GM21515 (cell line): ENCODE measurements at regions not wholly inside any gene's neighbourhood (a gene's known extent, or its start where the extent isn't known, plus 50 kb on each side); places are given as distances from the start of the nearest gene placed in this dataset.
"Not testable (repeated sequence)": the region's sequence is repeated elsewhere in the genome, so short reads cannot be mapped to it uniquely, and the experiment has no call there.

ENCODE experiments used
- ATAC-seq: cut with Tn5 transposase; IDR thresholded peaks from one replicate; pipeline ENCODE4 v1.9.1; 2021; ENCODE audit not compliant: unreplicated experiment

DNA sequence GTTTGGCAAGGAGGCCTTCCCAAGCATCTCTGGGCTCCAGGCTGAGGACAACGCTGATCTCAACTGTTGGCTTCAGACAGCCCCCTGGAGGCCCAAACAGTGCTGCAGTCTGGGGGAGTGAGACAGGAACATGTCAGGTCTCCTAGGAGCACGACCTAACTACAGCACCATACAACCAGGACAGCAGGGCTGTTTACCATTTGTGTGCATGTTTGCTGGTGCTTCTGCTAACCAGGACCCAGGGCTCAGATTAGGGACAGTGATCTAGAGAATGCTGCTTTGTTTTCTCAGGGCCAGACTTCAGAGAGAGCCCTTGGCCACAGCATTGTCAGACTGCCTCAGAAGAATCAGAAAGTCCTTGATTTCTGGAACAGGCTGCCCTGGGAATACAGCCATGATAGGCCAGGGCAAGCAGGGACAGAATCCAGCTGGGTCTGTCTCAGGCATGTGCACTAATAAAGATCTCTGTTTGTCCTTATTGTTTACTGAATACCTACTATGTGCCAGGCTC, 126.5 kb downstream of the VPREB1 start:
- ATAC-seq = no peak

DNA sequence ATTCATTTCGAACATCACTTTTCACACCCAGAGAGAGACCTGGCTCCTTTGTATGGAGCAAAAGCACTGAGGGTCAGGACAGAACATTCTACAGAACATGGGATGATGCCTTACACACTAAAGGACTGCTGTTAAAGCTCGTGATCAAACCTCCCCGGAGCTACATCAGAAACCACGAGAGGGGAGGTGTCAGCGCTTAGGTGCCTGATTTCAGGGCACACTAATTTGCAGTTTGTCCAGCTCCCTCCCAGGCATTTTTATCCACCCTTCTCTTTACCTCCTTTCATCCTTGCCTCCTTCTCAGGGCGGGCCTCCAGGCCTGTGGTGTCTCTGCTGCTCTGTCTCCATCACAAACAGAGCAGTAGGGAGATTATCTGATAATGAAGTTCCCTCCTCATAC, 127.5 kb downstream of the VPREB1 start:
- ATAC-seq = no peak

DNA sequence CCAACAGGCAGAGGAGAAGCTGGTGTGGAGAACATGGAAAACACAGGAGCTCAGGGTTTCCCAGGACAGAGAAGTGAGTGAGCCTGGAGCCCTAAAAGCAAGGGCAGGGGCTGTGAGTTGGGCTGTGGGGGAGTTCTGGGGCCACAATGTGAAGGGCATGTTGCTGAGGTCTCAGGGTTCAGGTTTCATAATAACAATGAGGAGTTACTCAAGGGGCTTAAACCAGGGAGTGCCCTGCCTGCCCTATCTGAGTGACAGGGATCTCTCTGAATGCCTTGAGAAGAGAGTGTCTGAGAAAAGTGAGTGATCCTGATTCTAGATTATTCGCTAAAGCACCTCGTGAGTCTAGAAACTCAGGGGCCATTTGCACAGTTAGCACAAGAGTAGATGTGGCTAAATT, 129.6 kb downstream of the VPREB1 start:
- ATAC-seq = no peak

DNA sequence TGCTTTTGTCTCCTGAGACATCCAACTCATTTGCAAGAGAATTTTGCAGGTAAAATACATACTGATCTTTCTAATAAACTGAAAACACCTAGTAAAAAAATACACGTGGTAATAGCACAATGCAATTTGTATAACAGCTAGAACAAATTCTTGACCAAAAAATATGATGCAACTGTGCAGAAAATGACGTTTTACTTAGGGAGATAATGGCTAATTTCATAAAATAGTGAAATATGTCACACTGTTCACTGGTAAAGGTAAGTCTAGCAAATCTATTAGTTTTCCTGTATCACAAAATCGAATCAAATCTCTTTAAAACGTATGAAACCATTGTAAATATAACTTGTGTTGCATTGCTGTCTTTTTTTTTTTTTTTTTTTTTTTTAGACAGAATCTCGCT, 130.0 kb downstream of the VPREB1 start:
- ATAC-seq = no peak

DNA sequence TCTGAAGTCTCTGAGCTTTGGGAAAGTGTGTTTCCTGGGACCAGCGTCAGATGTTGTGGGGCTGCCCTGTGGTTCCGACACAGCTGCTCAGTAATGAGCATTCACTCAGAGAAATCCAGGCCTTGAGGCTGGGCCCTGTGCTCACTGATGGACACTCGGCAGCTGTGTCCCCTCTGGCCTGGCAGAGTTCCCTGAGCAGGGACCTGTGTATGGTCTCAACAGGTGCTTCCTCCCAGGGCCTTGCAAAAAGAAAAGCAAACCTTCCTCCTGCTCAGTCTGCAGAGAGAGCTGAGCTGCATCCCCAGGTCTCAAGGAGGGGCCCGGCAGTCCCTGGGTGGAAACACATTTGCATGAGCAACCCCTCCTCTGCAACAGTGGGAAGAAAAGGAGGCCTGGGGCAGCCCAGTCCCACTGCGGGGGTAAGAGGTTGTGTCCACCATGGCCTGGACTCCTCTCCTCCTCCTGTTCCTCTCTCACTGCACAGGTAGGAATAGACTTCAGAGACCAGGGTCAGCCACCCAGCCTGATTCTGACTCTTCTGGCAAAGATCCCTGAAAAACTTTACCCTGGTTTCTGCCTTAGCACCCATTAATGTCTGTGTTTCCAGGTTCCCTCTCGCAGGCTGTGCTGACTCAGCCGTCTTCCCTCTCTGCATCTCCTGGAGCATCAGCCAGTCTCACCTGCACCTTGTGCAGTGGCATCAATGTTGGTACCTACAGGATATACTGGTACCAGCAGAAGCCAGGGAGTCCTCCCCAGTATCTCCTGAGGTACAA, 131.2 kb downstream of the VPREB1 start:
- ATAC-seq = no peak

DNA sequence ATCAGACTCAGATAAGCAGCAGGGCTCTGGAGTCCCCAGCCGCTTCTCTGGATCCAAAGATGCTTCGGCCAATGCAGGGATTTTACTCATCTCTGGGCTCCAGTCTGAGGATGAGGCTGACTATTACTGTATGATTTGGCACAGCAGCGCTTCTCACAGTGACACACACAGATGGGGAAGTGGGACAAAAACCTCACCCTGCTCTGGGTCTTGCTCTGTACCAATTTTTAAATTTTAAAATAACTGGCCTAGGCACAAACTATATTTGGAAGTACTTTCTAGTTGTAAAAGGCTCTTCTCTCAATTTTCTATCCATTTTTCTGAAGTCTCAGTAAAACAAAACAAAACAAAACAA, 131.7 kb downstream of the VPREB1 start:
- no peak for ATAC-seq

DNA sequence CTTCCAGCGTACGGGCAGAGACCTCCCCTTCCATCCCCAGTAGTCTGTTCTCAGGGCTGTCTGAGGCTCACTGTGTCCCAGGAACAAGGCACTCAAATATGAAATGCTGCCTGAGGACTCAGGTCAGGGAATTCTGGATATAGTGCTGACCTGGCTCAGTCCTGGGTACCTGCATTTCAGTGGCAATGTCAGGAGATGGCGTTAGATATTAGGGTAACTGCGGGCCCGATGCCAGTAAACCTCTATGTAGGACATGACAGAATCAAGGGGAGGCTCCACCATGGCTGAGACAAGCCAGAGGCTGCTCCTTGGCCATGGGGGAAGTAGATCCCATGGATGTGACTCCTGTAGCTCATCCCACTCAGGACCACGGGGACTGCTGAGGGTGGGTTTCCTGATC, 131.7 kb downstream of the ZNF280B start:
- ATAC-seq = not testable (repeated sequence)

DNA sequence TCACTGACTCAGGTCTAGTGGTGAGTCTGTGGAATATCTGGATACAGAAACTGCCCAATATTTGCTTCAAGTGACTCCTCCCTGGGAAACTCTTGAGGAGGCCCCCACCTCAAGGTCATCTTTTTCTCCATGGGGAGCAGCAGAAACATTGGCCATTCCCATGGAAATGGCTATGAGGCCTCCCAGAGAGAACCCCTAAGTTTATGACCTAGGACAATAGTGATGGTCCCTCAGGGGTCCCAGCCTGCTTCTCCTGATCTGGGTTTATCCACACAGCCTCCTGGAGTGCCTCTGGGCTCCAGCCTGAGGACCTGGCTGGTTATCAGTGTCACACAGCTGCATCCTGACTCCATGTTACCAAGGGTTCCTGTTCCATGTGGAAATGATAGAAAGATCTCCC, 131.2 kb downstream of the ZNF280B start:
- ATAC-seq = no peak

DNA sequence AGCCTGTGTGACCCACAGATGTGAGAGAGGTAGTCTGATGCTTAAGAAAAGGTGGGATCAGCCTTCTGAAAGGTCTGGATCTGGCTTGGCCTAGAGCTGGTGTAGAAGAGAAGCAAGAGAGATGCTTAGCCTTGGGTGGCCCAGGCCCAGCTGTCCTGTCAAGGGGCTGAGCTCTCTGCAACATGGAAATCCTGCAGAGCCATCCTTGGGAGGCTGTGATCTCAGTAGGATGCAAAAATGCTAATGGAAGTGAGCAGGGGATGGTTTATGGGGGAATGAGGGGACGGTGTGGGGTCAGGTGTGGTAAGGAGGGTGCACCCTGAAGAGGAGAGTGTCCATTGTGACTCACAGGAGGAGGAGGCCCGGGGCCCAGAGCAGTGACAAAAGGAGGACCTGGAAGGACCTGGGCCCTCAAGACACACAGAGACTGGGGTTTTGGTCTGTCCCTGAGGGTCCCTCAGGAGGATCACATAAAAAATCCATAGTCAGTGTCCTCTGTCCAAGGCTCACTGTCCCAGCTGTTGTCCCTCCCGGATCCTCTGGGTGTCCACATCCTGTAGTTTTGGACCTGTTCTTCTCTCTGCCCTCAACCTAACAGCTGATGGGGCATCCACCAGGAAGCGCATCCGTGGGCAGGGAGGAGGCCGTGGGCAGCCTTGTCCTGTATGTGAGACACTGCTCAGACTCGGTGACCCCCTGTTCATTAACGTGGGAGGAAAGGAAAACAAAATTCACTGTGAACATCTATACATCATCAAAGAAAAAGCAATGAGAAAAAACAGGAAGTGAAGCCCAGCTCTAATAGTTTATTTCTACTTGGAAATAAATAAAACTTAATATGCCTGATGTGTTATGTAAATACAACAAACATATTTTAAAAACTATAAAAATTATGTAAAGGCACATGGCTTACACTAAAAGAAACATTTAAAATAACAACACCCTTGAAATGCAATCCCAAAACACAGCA, 129.8 kb downstream of the ZNF280B start:
- ATAC-seq = no peak

DNA sequence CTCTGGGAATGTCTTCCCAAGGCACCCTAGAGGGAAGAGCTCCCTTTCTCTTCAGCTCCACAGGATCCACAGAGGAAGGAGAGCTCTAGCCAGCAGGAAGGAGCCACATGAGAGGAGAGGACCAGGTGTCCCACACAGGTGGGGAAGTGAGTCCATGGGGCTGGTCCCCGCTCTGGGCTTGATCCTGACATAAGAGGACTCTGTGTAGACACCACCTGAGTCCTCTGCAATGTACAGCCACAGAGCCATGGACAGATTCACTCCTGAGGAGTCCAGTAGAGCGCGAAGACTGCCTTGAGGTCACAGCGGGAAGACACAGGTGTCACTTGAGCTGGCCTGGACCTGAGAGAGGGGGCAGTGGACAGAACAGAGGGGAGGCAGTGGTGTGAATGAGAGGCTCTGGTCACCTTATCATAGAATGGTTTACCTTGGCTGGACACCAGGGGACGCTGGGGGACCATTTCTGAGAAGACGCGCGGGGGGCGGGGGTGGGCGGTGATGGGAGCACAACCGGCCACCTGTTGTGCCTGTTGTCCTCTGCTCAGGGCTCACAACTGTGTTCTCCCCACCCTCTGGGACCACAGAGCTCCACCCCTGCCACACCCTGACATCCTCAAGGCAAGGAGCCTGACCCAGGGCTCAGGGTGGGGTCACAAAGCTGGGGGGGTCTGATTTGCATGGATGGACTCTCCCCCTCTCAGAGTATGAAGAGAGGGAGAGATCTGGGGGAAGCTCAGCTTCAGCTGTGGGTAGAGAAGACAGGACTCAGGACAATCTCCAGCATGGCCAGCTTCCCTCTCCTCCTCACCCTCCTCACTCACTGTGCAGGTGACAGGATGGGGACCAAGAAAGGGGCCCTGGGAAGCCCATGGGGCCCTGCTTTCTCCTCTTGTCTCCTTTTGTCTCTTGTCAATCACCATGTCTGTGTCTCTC, 128.2 kb downstream of the ZNF280B start:
- peak; percentile 64 for ATAC-seq

DNA sequence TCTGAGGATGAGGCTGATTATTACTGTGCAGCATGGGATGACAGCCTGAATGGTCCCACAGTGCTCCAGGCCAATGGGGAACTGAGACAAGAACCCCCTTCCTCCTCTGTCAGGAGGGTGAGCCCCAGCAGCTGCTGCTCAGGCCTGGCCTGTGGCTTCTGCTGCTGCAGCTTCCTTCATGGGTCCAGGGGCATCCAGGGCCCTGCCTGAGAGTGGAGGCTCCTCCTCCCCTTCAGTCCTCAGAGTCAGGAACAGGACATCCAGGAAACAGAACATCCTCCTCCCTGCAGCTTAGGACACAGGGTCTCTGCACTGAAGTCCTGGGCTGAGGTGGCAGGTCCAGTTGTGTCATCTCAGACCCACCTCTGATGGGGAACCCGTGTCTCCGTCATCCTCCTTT, 127.2 kb downstream of the ZNF280B start:
- ATAC-seq = not testable (repeated sequence)

DNA sequence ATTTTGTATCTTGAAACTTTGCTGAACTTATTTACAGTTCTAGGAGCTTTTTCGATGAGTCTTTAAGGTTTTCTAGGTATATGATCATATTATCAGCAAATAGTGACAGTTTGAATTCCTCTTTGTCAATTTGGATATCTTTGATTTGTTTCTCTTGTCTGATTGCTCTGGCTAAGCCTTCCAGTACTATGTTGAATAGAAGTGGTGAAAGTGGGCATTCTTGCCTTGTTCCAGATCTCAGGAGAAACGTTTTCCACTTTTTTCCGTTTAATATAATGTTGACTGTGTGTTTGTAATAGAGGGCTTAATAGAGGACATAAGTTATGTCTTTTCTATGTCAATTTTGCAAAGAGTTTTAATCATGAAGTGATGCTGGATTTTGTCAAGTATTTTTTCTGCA, 124.3 kb downstream of the ZNF280B start:
- ATAC-seq = no peak

DNA sequence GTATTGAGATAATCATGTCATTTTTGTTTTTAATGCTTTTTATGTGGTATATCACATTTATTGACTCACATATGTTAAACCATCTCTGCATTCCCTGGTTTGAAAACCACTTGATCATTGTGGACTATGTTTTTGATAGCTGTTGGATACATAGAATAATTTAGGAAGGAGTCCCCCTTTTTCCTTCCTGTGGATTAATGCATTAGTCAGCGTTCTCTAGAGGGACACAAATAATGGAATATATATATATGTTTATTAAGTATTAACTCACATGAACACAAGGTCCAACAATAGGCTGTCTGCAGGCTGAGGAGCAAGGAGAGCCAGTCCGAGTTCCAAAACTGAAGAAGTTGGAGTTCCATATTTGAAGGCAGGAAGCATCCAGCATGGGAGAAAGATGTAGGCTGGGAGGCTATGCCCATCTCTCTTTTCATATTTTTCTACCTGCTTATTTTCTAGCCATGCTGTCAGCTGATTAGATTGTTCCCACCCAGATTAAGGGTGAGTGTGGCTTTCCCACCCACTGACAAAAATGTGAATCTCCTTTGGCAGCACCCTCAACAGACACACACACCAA, 123.8 kb downstream of the ZNF280B start:
- ATAC-seq = no peak

DNA sequence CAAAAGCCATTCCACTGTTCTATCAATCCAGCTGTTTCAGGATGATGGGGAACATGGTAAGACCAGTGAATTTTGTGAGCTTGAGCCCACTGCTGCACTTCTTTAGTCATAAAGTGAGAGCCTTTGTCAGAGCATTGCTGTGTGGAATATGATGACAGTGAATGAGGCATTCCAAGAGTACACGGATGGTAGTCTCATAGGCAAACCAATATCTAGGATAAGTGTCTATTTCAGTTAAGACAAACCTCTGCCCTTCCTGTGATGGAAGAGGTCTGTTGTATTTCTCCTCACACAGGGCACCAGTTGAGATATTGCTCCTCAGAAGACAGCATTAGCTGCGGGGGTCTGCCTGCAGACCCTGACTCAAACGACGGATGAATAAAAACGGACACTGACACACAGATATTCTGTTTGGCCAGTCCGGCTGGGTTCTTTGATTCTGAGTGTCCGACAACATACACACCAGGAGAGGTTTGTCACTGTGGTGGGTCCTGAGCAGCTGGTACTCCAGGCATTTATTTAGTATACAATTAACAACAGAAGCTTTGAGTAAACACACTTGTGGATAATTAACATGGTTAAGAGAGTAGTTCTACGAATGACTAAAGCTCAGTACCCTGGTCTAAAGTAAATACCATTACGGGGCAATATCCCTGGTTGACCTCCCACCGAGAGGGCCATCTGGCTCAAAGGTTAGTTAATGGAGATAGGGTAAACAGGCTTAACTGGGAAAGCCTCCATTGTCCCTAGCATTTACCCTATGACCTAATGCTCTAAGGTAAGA, 121.7 kb downstream of the ZNF280B start:
- ATAC-seq = no peak

DNA sequence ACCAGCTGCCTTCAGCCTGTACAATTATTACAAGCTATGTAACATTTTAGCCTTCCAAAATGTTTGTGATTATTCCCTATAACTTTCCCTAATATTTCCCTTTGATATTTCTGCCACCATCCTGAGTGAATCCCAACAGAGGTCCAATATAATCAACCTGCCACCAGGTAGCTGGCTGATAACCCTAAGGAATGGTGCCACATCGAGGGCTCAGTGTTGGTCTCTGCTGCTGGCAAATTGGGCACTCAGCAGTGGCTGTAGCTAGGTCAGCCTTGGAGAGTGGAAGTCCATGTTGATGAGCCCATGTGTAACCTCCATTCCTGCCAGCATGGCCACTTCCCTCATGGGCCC, 121.2 kb downstream of the ZNF280B start:
- no peak for ATAC-seq

DNA sequence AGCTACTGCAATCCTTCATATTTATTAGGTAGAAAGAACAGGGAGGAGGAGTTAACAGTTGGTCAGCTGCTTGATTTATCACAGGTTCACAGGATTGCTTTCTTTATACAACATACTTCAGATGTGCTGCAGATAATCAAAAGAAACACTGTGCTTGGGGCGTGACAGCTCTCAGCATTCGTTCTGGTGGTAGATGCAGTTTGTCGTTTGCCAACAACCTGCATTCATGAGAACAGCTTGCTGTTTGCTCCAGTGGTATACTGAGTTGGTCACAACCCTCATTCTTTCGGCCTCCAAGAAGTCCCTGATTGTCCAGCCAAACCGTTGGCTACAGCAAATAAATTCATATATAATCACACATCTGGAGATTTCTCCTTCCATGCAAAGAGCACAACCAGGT, 120.5 kb downstream of the ZNF280B start:
- ATAC-seq = no peak

DNA sequence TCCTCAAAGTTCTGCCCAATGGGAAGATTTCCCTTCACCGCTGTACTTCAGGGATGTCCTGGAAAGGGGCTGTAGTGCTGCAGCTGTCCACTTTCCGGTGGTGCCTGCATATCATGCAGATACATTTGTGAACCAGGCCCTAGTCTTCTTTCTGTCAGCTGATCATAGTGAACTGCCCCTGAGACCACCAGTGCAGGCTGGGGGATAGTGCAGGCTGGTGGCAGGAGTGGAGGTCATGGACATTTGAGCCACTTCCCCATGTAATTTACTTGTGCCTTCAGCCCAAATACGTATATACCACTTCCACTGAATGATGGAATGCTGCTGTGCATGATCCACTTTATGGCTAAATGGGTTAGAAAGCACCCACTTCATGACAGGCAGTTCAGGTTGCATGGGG, 120.0 kb downstream of the ZNF280B start:
- no peak for ATAC-seq

DNA sequence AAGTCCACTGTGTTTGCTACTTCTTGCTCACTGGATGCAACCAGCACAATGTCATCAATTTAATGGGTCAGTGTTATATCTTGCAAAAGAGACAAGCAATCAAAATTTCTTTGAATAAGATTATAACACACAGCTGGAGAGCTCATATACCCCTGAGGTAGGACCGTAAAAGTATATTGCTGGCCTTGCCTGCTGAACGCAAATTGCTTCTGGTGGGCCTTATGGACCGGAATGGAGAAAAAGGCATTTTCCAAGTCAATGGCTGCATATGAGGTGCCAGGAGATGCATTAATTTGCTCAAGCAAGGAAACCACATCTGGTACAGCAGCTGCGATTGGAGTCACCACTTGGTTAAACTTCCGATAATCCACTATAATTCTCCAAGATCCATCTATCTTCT, 119.1 kb downstream of the ZNF280B start:
- no peak for ATAC-seq

DNA sequence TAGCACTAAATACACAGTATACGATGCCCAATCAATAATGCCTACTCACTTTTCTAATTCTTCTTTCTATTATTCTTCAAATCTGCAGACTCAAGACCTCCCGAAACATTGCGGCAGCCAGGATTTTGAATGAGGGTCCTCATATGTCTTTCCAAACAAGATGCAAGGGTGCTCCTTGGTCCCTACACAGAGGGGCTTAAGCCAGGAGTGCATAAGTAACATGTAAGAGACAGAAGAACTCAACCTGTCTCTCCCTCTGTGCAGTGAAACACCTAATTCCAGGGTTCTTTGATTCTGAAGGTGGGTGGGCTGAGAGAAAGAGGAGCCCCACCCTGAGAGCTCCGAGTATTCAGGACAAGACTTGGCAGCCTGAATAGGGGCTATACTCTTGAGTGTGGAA, 117.6 kb downstream of the ZNF280B start:
- ATAC-seq = no peak

DNA sequence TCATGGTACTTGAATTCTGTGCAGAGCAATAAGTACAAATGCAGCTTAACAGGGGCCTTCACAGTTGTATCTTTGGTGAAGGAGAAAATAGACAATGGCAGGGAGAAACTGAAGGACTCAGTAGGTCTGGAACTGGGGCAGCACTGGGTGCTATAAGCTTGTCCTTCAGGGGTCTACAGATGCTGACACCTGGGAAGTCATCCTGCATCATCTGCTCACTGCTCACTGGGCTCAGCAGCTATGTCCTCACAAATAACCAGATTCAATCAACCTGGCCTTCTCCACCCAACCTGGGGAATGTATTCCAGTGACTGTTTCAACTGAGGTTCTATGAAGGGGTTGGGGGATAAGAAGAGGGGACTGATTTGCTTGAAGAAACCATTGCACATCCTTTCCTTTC, 117.0 kb downstream of the ZNF280B start:
- ATAC-seq = no peak
